GM12865 (cell line): ENCODE measurements at regions not wholly inside any gene's neighbourhood (a gene's known extent, or its start where the extent isn't known, plus 50 kb on each side); places are given as distances from the start of the nearest gene placed in this dataset.

ENCODE experiments used
- DNase-seq: peaks from one replicate; pipeline ENCODE4 v3.0.0; 2010; ENCODE audit warnings: low read depth
- H3K4me3 ChIP-seq: 2 replicates; pipeline ENCODE4 v1.5.1; 2011; ENCODE audit warnings: mild to moderate bottlenecking, low read depth, low read length, control low read depth
- TF ChIP-seq, protein P1 (sequence below): IDR thresholded peaks from 2 replicates; pipeline ENCODE4 v1.5.1; 2011; ENCODE audit warnings: low read length, control low read depth, low read depth, inconsistent platforms; ENCODE audit not compliant: insufficient read depth; ENCODE audit errors: missing control alignments

DNA sequence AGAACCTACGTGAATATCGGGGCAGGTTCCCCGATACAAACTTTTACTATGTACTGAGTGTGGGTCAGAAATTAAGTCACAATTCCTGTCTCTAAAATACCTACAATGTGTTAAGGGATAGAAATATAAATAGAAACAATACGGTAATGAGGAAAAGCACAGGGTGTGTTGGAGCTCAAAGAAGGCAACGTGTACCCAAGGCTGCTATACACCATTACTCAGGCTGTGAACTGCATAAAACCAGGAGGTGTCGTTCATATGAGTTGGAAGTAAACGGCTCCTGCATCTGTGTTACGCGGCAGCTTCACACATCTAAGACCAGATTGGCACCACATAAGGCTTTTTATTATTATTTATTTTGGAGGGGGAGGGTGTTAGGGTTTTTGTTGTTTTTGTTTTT lies 50.1 kb upstream of the TRPM3 start:
- TF ChIP-seq, protein P1, sequence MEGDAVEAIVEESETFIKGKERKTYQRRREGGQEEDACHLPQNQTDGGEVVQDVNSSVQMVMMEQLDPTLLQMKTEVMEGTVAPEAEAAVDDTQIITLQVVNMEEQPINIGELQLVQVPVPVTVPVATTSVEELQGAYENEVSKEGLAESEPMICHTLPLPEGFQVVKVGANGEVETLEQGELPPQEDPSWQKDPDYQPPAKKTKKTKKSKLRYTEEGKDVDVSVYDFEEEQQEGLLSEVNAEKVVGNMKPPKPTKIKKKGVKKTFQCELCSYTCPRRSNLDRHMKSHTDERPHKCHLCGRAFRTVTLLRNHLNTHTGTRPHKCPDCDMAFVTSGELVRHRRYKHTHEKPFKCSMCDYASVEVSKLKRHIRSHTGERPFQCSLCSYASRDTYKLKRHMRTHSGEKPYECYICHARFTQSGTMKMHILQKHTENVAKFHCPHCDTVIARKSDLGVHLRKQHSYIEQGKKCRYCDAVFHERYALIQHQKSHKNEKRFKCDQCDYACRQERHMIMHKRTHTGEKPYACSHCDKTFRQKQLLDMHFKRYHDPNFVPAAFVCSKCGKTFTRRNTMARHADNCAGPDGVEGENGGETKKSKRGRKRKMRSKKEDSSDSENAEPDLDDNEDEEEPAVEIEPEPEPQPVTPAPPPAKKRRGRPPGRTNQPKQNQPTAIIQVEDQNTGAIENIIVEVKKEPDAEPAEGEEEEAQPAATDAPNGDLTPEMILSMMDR, result no peak

More for the DNA sequence above, 50.1 kb upstream of the TRPM3 start:
- DNase-seq, result no peak
- H3K4me3 ChIP-seq, result no peak overlapping the region
